ENCODE measurements at regions not wholly inside any gene's neighbourhood (a gene's known extent, or its start where the extent isn't known, plus 50 kb on each side); places are given as distances from the start of the nearest gene placed in this dataset.

DNA sequence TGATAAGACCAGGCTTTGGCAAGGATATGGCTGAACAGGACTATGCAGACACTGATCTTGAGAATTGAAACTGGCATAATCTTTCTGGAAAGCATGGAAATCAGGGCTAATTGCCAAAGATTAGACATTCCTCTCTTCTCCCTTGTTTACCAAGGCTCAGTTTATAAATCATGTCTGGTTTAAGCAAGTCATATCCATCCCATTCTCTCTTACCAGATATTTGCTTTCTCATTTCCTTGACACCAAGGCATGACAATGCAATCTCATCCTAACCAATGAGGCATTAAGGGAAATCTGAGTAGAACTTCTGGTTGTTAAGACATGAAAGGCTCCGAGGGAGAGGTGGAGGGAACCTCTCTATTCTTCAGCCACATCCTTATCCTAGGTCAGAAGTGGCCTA lies 110.3 kb upstream of the CEP85L start:
- DNase-seq: no peak

GRCh38 chr6:118758946-118759345 lies 107.6 kb upstream of the CEP85L start:
- DNase-seq: no peak

DNA sequence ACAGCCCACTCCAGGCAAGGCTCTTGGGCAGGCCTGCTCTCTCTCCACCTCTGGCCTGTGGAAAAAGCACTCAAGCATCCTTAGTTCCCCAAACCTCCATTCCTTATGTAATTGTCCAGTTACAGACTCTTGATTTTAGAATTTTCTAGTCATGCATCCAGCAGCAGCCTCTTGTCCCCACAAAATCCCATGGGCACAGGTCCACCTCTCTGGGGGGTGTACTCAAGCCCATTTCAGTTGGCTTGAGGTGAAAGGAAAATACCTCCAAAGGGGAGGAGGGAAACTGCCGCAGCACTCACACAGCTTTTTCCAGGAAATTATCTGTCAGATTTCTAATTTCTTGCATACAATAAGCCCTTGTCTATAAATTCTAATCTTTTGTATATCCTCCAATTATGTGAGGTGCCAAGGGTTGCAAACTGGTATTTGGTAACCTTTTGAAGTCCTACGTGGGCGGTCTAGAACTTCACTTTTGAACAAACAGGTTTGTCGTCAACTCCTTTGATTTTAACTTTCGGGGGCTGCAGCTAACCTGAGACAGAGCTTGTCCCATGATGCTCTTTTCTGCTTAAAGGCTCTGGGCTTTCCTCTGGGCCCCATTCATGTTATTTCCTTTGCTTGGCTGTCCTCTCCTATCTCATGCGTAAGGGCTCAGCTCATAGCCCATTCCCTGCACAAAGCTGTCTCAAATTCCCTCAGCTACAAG lies 104.7 kb upstream of the CEP85L start:
- no peak for DNase-seq

DNA sequence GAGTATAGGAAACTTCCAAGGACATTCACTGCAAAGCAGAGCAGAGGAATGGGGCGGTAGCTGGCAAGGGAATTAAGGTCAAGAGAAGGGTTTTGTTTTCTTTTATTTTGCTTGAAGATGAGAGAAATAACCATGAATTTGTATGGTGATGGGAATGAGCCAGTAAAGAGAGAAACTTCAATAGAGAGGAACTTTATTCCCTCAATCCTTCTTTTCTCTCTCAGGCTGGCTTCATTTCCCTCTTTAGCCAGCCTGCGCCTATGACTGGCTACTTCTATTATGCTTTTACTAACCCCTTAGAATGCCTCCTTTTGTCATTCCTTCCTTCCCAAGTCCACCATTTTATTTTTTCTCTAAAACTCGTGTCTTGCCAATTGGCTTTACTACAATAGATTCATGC lies 101.4 kb upstream of the CEP85L start:
- no peak for DNase-seq

- no peak for DNase-seq
These were observed 99.7 kb upstream of the CEP85L start for GRCh38 chr6:118751072-118751471.

DNA sequence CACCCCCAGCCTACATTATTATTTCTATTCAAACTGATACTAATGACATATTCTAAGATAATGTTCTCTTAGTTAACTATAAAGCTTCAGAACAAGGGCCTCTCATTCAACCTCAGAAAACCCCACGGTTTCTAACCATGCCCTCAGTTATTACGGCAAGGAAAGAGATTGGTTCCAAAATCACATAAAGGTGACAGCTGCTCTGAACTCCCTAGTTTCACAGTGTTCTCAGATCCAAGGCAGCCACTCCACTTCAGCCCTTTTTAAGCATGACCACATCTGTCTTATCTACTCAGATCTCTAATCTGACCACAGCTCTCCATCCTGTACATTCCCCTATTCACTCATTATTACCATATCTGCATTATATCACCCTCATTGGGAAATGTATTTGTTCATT lies 98.8 kb upstream of the CEP85L start:
- DNase-seq: no peak

- no peak for DNase-seq
These were observed 97.1 kb upstream of the CEP85L start for GRCh38 chr6:118748311-118749062.

DNA sequence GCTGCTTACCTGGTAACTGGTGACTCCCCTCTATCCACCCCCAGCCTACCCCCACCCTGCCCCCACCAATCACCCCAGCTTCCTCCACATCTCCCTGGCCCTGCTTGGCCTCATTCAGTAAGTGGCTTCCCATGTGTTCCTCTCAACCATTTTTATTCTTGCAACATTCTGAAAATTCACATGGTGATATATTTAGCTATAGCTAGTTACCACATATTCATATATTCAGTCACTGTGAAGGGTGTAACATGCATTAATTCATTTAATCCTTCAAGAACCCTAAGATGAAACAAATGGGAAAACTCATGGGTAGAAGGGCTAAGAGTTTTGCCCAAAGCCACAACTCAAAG lies 95.4 kb upstream of the CEP85L start:
- no peak for DNase-seq

DNA sequence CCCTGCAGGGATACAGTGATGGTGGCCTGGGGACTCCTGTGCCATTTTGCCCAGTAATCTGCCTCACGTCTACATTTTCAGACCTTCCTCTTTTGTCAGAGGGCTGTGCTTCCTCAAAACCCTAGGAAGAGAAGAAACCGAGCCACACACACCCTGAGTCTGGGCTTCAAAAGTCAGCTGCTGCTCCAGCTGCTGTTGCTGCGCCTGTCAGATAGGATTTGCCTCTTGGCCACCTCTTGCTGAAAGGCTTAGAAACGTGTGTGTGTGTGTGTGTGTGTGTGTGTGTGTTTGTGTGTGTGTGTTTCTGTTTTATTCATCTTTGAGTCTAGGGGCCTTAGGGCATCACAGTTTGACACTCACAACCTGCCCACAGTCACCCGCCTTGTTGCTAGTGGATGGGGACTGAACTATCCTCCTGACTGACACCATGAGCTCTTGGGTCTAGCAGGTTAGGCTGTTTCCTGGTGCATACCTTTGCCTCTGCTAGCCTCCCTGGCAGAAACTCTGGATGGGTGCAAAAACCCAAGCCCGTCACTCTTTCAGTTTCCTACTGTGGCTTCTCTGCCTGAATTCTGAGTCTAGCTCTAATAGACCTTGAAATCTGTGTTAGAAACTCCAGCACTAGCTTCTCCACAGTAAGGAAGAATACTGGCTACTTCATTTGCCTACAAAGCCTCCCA lies 94.9 kb upstream of the CEP85L start:
- no peak for DNase-seq

DNA sequence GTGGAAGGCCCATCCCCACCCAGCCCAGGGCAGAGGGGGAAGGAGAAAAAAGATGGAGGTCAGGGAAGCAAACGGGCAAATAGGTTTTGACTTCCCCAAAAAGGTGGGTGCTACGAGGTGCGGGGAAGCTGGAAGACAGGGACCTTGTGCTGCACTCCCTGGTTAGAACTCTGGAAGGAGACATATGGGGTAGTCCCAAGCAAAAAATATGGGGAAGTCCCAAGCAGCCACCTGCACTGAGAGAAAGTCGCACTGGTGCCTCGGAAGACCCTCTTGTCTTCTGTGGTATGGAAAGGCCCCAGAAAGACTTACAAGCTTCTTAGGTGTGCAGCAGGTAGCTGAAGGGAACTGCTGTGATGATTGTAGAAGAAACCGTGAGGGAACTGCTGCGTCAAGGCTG lies 93.8 kb upstream of the CEP85L start:
- DNase-seq: no peak

DNA sequence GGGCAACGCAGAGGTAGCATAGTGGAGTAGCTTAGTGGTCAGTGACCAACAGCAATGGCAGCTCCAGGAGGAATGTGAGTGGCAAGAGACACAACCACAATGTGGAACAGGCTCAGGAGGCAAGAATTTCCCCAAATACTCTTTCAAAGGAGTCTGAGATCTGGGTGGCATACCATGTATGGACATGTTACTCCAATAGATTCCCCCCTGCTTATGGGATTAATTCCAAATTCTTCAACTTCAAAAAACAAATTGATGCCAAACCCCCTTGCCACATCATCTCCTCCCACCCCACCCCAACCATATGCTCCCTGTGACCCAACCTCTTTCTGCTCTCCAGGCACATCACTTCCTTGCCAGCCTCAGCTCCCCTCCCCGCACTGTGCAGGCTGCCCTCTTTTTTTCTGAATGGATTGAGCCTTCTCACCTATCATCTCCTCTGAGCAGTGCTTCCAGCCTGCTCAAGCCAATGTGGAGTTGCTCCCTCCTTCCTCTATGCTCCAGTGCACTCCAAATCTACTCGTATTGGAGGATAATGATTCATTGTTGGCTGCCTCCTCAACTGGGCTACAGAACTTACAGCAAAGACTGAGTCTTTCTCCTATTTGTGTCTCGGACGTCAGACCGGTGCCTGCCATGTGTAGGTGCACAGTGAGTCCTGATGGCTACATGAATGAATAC lies 93.0 kb upstream of the CEP85L start:
- DNase-seq: no peak

GRCh38 chr6:118743746-118744145 lies 92.4 kb upstream of the CEP85L start:
- no peak for DNase-seq

- no peak for DNase-seq
These were observed 89.0 kb upstream of the CEP85L start for GRCh38 chr6:118740372-118740771.

DNA sequence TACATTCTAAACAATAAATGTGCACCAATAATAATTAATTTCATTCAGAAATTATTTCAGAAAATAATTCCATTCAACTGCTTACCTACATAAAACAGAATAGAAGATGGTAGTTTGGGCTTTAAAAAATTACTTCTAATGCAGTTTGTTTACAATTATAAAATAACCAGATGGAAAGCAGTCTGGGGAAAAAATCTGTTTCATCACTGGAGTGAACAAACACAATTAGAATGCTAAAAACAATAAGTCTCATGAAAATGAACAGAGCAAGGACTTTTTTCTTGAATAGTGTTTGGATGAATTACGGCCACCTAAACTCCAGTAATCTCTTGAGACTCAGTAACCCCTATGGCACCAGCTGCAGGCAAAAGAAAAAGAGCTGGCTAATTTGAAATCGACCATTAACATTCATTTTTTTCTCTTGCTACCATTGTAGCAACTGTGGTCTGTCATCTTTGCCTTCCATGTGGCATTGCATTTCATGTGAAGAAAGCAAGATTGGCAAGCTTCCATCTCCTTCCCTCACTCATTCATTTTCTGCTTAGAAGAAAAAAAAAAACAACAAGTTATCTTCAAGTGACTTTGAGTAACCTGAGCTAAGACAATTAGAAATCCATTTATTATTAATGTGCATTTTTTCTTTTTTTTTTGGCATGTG lies 88.4 kb upstream of the CEP85L start:
- no peak for DNase-seq

DNA sequence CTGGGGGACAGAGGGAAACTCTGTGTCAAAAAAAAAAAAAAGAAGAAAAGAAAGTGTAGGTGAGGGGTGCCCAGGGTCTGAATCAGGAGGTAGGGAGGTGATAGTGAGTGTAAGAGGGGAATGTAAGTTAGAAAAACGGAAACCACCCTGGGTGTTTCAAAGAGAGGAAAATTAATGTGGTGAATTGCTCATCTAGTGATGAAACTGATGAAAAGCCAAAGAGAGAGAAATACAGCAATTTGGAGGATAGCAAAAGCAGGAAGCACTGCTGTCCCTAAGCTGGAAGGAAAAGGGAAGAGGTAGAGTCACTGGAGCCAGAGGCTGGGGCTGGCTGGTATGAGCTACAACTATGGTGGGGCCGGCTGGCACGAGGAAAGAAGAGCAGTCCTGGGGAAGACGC lies 85.0 kb upstream of the CEP85L start:
- no peak for DNase-seq

- peak; percentile 41 for DNase-seq
These were observed 83.9 kb upstream of the CEP85L start for GRCh38 chr6:118735320-118735719.

GRCh38 chr6:118725944-118726343 lies 74.6 kb upstream of the CEP85L start:
- DNase-seq: peak; percentile 67

- no peak for DNase-seq
These were observed 72.8 kb upstream of the CEP85L start for GRCh38 chr6:118724211-118724610.

- DNase-seq: no peak
These were observed 71.7 kb upstream of the CEP85L start for GRCh38 chr6:118722829-118723813.

- DNase-seq: no peak
These were observed 68.7 kb upstream of the CEP85L start for GRCh38 chr6:118720125-118720473.

- DNase-seq: peak; percentile 29
These were observed 68.1 kb upstream of the CEP85L start for GRCh38 chr6:118719351-118720124.
